IPS DF 4.7 (cell line): ENCODE measurements at regions not wholly inside any gene's neighbourhood (a gene's known extent, or its start where the extent isn't known, plus 50 kb on each side); places are given as distances from the start of the nearest gene placed in this dataset.

Source experiments
- DNase-seq: peaks from one replicate; pipeline ENCODE4 v3.0.0-alpha.2; 2013; ENCODE audit warnings: low spot score; ENCODE audit errors: extremely low read depth

DNA sequence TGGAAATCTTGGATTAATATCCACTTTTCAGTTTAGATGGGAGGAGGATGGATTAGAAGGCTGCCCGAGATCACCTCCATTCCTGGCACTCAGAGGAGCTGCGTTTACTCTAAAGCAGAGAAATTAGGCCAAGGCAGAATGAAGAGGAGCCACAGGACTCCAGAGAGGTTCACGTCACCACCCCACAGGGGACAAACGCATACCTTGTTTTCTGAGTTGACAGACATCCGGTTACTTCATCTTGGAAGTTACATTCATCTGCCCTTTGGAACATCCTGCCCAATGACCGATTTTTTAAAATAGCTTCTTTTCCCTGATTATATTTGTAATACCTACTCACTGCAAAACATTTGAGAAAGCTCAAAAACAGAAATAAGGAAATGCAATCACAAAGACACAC lies 220.0 kb downstream of the SOX9 start:
- no peak for DNase-seq

DNA sequence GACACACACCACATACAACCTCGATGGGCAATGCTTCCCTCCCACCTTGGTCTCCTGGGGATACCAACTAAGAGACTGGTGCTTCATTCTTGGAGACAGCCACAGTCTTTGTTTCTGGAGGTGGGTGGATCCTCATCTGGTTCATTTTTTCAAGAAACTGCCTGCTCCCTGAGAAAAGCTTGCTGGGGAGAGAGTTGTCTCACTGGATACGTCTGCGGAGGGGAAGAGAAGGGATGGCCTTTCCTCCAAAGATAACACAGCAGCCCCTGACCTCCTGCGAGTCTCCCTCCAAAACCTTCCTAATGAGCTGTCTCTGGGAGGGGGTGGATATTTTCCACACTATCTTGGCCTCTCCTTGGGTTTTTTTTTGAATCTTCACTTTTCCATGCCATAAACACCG lies 221.2 kb downstream of the SOX9 start:
- DNase-seq: no peak

DNA sequence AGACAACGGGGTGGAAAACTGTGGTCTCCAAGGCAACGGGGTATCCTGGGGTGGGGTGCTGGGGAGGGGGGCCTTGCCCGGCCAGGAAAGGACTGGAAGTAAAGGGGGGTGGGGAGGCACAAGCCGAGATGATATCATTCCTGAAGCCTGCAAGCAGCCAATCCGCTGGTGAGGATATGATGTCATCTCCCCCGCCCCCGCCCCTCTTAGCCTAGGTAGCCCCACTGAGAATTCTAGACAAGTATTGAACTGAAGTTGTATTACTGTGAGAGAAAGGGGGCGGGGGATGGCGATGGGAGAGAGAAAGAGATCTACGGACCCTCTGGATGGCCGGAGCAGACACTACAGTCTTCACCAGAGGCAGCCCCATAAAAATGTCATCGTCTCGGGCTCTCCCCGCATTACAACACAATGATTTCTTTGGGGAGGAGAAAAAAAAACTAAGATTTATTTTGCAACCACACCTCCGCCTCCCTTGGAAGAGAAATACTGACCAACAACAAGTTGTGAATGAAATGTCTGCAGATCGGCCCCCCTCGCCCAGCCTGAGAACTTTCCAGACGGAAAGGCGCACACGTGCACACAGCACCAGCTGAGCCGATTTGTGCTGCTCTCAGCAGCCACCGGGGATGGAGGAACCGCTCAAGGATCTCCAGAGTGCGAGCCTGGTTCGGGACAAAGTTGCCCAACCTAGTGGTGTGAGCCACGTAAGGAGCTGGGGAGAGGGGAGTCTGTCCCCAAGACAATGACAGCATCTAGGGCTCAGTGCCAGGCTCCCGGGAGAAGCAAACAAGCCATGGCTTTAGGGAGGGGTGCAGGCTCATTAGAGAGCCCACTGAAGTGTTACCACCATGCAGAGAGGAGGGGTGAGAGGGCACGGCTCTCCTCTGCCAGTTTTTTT lies 222.1 kb downstream of the SOX9 start:
- DNase-seq: no peak

DNA sequence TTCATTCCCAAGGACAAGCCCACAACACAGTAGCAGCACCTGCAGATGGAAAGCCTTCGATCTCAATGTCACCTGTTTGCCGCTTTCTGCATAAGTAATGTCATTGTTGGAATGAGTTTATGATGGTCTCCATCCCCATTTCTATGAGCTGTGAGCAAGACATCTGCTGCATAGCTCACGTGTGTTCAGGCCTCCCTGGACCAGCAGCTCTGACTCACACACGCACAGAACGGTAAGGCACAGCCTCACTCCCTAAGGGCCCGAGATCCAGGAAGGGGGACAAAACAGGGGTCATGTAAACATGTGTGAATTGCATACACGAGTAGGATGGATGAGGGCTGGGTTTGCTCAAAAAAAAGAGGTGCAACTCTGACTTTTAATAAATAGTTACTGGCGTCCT lies 223.1 kb downstream of the SOX9 start:
- DNase-seq: no peak

DNA sequence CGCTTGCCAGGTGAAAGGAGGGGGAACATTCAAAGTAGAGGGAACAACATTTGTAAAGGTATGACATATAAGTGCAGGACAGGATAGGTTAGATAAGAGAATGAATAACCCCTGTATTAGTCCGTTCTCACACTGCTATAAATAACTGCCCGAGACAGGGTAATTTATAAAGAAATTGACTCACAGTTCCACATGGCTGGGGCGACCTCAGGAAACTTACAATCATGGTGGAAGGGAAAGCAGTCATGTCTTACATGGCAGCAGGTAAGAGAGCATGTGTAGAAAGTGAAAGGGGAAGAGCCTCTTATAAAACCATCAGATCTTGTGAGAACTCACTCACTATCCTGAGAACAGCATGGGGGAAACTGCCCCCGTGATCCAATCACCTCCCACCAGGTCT lies 223.8 kb downstream of the SOX9 start:
- no peak for DNase-seq

DNA sequence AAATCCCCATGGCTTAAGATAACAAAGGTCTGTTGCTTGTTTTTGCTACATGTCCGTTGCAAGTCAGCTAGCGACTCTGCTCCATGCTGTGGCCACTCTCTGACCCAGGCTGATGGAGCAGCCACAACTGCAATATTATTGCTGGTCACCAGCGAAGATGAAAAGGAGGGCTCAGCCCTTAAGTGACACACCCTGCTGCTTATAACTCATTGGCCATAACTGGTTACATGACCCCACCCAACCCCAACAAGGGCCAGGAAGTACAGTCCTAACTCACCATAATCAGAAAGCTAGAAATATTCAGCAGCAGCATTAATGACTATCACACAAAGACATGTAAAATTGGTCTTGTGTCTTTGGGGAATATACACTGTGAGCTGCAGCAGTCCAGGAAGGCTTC lies 224.3 kb downstream of the SOX9 start:
- DNase-seq: no peak

DNA sequence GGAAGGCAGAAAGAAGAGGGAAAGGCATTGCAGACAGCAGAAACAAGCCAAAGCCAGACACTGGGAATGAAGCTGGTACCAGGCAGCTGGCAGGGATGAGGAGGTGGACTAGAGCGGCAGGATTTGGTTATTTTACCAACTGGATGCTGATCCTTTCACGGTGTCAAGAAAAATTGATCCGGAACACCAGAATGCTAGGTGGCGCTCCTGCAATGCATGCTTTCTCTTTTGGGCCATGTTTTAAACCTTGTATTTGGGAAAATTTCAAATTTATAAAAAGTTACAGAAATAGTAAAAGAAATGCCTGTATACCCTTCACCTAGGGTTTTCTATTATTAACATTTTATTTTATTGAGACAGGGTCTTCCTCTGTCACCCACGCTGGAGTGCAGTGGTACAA lies 224.7 kb downstream of the SOX9 start:
- no peak for DNase-seq

DNA sequence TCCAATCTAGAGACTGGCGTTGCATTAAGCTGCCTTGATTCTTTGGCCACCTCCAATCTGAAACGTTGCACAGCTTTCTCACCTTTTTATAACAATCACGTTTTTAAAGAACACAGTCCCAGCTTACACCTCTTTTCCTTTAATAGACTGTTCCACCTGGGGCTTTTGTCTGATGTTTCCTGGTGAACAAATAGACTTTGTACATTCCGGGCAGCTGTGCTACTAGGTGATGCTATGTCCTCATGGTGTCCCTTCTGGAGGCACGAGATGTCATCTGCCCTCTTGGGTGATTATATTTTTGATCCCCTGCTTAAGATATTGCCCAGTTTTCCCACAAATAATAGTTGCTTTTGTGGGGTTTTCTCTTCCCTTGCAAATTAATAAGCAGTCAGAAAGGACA lies 225.5 kb downstream of the SOX9 start:
- DNase-seq: no peak

DNA sequence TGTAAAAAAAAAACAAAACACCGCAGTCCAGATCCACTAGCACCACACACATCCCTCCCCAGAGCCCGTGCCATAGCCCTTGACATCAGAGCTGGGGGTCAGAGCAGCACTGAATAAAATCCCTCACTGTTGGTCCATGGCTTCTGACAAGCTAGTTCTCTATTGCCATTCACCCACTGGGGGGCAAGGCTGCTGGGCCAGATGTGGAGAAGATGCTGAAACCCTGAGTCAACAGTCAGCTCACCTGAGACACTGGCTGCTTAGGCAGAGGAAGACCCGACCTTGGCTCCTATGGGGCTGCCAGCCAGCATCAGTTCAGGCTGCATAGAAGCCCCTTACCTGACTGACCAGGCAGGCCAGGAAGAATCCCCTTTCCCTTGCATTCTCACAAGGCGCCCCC lies 228.2 kb downstream of the SOX9 start:
- DNase-seq: no peak

DNA sequence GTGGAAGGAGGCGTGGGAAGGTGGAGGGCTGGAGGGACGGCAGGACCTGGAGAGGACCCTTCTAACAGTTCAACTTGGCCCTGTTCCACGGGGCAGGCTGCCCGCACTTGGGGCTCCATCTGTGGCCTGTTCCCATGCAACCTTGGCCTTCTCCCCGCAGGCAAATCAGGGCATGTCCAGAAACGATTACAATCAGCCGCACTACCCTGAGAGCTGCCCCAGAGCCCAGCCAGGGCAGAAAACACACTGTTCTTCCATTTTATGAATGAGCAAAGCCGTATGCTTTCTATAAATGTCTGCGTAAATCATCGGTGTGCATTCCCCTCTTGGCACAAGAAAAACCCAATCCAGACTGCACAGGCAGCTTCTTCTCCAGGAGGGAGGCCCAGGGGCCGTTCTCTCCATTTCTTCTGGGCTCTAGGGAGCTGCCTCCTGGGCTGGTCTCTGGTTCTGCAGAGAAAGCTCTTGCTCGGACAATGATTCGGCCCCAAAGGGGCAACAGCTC lies 228.7 kb downstream of the SOX9 start:
- DNase-seq: no peak

DNA sequence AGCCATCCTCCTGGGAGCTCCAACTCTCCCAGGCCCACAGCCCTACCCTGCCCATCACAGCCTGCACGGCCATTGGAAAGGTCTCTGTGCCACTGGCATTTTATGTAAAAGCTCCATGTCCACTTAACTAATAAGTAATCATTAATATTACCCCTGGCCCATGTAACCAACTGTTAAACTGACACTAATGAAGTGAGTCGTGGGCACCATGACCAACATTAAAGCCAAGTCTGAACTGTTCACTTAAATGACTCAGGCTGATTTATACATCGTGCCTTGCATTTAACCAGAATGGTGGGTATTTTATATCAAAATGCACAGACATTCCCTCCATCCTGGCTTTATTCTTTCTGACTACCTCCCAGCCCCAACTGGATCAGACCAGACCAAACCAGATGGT lies 229.3 kb downstream of the SOX9 start:
- no peak for DNase-seq

DNA sequence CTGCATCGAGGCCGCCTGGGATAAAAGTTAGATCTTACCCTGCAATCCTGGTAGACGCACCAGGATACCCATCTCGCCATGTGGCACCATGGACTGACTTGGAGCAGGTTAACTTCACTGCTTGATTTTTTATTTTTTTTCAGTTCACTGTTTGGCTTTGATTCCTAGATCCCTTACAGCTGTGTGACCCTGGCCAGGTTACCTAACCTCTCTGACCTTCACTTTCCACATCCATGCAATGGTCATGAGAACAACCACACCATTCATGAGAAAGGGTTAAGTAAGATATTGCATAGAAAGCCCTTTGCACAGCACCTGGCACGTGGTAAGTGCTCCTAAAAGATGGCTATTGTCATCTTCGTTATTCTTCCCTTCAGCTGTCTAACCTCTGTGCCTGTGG lies 230.5 kb downstream of the SOX9 start:
- no peak for DNase-seq

DNA sequence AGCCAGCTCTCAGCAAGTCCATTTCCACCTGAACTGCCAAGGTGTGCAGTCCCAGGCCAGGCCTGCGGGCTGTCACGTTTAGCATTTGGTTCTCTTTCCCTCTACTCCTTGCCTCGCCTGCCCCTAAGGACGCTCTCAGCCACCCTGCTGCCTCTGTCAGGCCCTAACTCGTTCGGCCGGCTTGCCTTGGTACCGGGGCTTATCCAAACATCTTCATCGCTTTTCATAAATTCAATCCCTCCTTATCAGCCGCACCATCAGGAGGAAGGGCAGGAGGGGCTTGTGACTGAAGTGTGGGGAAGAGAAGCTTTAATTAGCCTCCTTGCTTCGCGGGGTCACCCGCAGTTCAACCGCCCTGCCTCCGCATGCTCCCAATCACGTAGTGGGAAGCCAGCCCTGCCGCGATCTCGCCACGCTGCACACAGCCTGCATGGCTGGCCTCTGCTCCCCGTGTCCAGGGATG lies 231.1 kb downstream of the SOX9 start:
- DNase-seq: no peak

DNA sequence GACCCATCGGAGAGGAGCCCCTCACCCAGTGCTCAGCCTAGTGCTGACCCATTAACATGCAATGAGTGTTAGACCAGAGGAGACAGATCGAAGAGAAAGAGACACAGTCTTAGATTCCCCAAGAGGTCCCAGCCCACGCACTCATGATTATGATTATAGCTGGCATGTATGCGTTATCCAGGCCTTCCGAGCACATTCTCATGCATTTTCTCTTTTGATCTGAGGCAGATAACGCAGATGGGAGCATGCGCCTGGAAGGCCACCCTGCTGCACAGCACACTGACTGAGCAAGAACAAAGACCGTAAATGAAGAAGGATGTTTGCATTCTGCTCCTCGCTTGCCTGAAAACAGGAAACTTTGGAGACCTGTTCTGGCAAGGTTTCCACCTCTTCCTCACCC lies 232.7 kb downstream of the SOX9 start:
- no peak for DNase-seq

DNA sequence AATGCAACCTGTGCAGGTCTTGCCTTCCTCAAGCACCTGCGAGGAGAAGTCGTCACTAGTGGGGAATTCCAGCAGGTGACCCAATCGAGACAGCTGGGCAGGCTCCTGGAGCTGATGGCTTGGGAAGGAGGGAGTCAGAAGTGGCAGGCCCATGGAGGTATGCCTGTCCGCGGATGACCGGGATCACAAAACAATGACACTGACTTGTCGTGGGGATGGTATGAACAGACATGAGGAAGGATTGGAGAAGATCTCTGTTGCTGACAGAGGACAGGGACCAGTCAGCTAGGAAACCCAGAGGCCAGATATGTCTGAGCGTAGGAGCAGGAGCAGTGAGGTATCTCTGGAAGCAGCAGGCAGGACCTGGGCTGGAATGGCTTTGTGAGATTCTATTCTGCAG lies 233.3 kb downstream of the SOX9 start:
- DNase-seq: no peak

DNA sequence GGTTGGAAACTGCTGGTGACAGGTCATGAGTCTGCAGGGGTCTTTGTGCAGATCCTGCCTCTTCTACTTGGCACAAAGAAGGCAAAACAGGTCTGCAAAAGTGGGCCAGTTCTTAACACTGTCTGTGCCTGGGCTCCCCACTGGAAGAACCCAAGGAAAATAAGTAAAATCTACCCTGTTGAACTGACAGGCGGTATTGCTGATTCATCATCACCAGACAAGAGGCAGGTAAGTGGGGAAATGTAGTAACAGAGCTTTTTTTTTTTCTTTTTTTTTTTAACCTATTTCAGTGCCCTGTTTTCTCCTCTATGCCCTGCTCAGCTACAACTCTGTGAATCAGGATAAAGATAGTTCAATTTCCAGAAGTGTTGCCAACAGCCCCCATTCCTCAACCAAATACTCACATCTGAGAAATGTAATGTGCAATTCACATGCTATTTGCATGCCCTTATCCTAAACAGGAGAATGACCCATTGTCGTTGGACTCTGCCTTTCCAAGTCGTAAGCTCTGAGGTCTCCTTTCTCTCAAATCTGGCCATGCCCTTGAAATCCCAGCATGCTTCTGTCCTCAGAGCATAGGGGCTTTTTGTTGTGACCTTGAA lies 237.0 kb downstream of the SOX9 start:
- no peak for DNase-seq

DNA sequence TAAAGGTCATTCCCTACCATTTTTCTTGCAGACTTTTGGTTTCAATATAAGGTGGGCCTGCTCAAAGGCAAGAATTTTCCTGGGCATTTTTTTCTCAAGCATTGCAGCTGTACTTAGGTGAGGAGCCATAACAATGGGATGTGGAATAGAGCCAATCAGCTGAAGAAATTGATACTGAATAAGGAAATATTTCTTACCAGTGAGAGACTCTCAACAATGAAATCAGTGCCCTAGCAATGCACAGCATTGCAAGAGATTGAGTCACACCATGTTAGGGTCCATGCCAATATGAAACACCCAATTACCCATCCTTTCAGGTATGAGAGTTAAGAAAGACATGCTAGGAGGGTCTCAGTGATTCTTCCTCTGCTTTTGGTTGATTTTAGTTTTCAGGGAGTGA lies 237.6 kb downstream of the SOX9 start:
- DNase-seq: no peak

DNA sequence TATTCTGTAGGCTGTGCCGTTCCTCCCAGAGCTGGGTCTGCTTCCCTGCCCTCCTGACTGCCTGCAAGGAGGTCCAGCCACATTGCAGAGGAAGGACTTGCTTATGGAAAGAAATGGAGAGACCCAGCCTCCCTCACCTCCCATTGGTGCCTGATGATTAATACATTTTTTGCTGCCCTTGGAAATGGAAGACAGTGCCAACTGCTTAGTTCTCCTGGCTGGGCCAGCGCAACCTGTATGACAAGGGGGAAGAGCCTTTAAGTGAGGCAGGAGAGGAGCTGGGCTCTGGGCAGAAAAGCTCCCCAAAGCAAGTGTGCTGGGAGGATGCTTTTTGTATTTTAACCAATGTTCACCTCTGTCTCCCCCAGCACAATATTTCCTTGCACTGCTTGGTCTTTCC lies 238.5 kb downstream of the SOX9 start:
- DNase-seq: no peak

DNA sequence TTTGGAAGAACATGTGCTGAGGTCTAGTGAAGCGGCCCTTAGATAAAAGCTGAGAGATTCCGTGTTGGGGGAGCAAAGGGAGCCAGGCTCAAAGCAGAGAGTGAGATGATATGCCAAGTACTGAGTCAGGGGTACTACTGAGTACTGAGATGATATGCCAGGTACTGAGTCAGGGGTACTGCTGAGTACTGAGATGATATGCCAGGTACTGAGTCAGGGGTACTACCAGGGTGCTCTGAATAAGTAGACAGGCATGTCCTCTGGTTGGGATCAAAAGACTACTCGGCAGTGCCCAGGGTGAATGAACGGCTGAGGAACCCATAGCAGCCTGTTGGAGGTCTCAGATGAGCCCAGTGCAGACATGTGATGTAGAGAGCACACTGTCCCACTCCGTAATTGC lies 239.0 kb downstream of the SOX9 start:
- no peak for DNase-seq

DNA sequence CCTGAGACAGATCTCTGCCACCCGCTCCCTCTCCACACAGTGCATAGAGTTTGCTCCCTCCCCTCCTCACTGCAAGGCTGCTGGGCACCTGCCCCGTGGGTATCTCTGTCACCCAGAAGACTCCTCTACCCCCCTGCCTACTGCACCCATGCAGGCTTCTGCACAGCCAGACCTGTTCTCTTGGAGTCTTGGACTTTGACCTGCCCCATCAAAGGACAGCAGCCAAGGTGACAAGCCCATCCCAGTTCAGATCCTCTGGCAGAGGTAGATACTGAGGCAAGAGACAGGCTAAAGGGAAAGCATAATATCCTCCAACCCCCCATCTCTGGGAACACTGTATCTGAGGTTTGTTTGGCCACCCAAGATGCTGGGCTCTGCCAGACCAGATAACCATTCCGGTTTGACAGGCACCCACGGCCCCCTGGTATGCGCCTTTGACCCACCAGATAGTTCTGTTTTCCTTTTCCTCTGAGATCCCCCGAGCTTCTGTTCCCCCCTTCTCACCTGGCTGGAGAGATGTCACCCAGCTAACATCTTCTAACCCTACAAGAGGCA lies 239.6 kb downstream of the SOX9 start:
- no peak for DNase-seq

DNA sequence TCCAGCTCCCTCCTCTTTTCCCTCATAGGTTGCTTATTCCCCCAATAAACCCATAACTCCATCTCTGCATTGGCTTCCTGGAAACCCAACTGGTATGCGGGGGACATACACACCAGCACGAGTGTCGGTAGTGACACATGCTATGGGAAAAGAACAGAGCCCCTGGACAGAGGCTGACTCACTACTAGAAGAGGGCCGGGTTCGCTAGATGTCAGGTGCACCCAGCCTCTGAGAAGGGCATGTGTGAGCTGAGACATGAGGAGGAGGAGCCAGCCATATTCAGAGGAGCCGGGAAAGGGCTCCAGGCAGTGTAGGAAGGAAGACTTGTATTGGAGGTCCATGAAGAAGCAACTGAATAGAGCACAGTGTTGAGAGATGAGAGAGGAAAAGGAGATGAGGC lies 241.1 kb downstream of the SOX9 start:
- no peak for DNase-seq

DNA sequence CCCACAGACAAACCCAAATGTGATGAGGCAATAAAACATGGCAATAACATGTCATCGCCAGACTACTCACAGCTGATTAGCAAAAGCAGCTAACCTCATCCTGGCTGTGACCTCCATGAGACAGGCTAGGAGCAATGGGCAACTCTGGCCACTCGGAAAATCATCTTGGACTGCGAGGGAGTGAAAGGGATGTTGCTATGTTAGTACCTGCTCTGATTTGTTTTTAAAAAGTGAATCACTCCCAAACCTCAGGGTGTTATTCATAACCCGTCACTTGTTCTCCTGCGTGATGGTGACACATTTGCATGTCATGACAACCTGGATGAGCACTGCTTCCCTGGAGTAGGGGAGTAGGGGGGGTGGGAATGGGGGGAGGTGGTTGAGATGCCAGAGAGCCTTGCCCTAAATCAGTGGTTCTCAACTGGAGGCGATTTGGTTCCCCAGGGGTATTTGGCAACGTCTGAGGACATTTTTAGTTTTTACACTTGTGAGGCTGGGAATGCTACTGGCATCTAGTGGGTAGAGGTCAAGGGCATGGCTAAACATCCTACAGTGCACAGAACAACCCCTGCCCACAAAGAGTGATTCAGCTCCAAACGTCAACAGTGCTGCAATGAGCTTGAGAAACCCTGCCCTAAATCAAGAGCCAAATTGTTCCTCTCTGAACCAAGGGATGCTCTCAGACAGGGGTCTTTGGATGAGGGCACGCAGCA lies 241.7 kb downstream of the SOX9 start:
- no peak for DNase-seq
